ENCODE measurements at regions not wholly inside any gene's neighbourhood (a gene's known extent, or its start where the extent isn't known, plus 50 kb on each side); places are given as distances from the start of the nearest gene placed in this dataset.
A peak's percentile ranks its signal among the peaks of the same experiment; 100 is the strongest.

- DNase-seq (ENCODE audit: low spot score) = no peak
These were observed 371.5 kb downstream of the NR2F1-AS1 start for GRCh38 chr5:93209476-93209875.

GRCh38 chr5:93208141-93208751 lies 372.8 kb downstream of the NR2F1-AS1 start:
- no peak for TF ChIP-seq CTCF (IDR thresholded peaks at IDR 0.05)
- no peak for DNase-seq (ENCODE audit: low spot score)
- ATAC-seq (ENCODE audit: low FRiP score) = peak; percentile 14

More at GRCh38 chr5:93209476-93209875, 371.5 kb downstream of the NR2F1-AS1 start:
- TF ChIP-seq CTCF (IDR thresholded peaks at IDR 0.05) = no peak
- no peak for ATAC-seq (ENCODE audit: low FRiP score)

- DNase-seq (ENCODE audit: low spot score) (no peak), ATAC-seq (ENCODE audit: low FRiP score) (no peak)
- TF ChIP-seq CTCF (IDR thresholded peaks at IDR 0.05) = no peak
These were observed 374.8 kb downstream of the NR2F1-AS1 start for GRCh38 chr5:93206203-93206602.

- DNase-seq (ENCODE audit: low spot score) (no peak), ATAC-seq (ENCODE audit: low FRiP score) (no peak)
- no peak for TF ChIP-seq CTCF (IDR thresholded peaks at IDR 0.05)
These were observed 380.0 kb downstream of the NR2F1-AS1 start for GRCh38 chr5:93201061-93201460.

- ATAC-seq (ENCODE audit: low FRiP score) (no peak), DNase-seq (ENCODE audit: low spot score) (no peak)
- TF ChIP-seq CTCF (IDR thresholded peaks at IDR 0.05) = no peak
These were observed 384.0 kb downstream of the NR2F1-AS1 start for GRCh38 chr5:93196986-93197385.

- no peak for TF ChIP-seq CTCF (IDR thresholded peaks at IDR 0.05)
- no peak for ATAC-seq (ENCODE audit: low FRiP score)
- DNase-seq (ENCODE audit: low spot score) = no peak
These were observed 387.3 kb downstream of the NR2F1-AS1 start for GRCh38 chr5:93193431-93194347.
